ENCODE measurements at regions not wholly inside any gene's neighbourhood (a gene's known extent, or its start where the extent isn't known, plus 50 kb on each side); places are given as distances from the start of the nearest gene placed in this dataset.

DNA sequence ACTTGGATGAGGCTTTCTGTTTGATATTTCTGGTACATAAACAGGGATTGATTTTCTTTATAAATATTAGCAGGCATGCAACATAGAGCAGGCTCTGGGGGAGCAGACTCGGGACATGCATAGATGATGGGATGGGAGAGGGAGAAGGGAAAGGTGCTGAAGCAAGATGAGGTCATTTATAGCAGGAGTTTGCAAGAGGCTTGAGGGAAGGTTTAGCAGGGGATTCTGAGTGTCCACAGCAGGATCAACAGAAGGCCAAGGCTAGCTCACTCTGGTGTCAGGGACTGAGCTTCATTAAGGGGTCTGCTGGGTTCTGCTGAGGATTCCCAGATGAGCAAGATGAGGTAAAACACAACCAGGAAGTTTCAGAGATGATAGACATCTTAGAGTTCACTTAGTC lies 309.1 kb upstream of the CELF4 start:
- H3K36me3 Mint-ChIP-seq (ENCODE audit: insufficient read depth, unreplicated experiment): peaks cover 7% of the 10 kb centered on the region
- no peaks in the 10 kb centered on the region for H3K4me1 Mint-ChIP-seq (ENCODE audit: insufficient read depth, unreplicated experiment)
- BruUV-seq (replicated peaks): no TSS peak
- intact Hi-C loops (cut with micrococcal nuclease): no loop called here
- no peaks in the 10 kb centered on the region for H3K9me3 Mint-ChIP-seq (ENCODE audit: unreplicated experiment)
- DNase-seq (ENCODE audit: unreplicated experiment): no peak
- H3K27ac Mint-ChIP-seq (ENCODE audit: low read depth, unreplicated experiment): no peak overlapping the region
- H3K4me3 Mint-ChIP-seq (ENCODE audit: unreplicated experiment): no peak overlapping the region
- POLR2A ChIA-PET: no interaction called here
- TF ChIP-seq, protein P1, sequence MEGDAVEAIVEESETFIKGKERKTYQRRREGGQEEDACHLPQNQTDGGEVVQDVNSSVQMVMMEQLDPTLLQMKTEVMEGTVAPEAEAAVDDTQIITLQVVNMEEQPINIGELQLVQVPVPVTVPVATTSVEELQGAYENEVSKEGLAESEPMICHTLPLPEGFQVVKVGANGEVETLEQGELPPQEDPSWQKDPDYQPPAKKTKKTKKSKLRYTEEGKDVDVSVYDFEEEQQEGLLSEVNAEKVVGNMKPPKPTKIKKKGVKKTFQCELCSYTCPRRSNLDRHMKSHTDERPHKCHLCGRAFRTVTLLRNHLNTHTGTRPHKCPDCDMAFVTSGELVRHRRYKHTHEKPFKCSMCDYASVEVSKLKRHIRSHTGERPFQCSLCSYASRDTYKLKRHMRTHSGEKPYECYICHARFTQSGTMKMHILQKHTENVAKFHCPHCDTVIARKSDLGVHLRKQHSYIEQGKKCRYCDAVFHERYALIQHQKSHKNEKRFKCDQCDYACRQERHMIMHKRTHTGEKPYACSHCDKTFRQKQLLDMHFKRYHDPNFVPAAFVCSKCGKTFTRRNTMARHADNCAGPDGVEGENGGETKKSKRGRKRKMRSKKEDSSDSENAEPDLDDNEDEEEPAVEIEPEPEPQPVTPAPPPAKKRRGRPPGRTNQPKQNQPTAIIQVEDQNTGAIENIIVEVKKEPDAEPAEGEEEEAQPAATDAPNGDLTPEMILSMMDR (IDR thresholded peaks at IDR 0.05; ENCODE audit: unreplicated experiment): no peak
- CTCF ChIA-PET: no interaction called here
- no peaks in the 10 kb centered on the region for H3K27me3 Mint-ChIP-seq (ENCODE audit: insufficient read depth, unreplicated experiment)

DNA sequence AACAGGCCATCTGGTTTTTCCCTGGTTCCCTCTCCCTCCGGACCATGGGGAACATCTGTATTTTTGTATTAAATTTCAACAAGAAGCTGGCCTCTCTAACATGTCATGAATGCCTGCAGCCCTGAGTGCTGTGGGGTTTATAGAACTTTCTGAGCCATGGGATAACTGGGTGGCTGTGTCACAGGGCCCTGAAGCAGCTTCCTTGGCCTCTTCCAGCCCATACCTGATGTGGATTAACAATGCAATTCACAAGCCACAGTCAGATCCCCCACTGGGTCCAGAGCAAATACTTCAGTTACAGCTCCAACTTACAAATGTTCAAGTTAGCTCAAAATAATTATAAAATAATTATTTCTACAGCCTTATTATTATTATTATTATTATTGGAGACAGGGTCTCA lies 307.8 kb upstream of the CELF4 start:
- no peaks in the 10 kb centered on the region for H3K9me3 Mint-ChIP-seq (ENCODE audit: unreplicated experiment)
- intact Hi-C loops (cut with micrococcal nuclease): no loop called here
- H3K4me1 Mint-ChIP-seq (ENCODE audit: insufficient read depth, unreplicated experiment): no peaks in the 10 kb centered on the region
- TF ChIP-seq, protein P1 (IDR thresholded peaks at IDR 0.05; ENCODE audit: unreplicated experiment): no peak
- H3K4me3 Mint-ChIP-seq (ENCODE audit: unreplicated experiment): no peak overlapping the region
- H3K27me3 Mint-ChIP-seq (ENCODE audit: insufficient read depth, unreplicated experiment): no peaks in the 10 kb centered on the region
- DNase-seq (ENCODE audit: unreplicated experiment): no peak
- CTCF ChIA-PET: interaction anchor here (0.7 kb wide), 1 partner anchor 21 kb away, joined by 4 read pairs; no protein-coding TSS in a partner anchor
- no TSS peak for BruUV-seq (replicated peaks)
- H3K36me3 Mint-ChIP-seq (ENCODE audit: insufficient read depth, unreplicated experiment): peaks cover 7% of the 10 kb centered on the region
- POLR2A ChIA-PET: no interaction called here
- no peak overlapping the region for H3K27ac Mint-ChIP-seq (ENCODE audit: low read depth, unreplicated experiment)

DNA sequence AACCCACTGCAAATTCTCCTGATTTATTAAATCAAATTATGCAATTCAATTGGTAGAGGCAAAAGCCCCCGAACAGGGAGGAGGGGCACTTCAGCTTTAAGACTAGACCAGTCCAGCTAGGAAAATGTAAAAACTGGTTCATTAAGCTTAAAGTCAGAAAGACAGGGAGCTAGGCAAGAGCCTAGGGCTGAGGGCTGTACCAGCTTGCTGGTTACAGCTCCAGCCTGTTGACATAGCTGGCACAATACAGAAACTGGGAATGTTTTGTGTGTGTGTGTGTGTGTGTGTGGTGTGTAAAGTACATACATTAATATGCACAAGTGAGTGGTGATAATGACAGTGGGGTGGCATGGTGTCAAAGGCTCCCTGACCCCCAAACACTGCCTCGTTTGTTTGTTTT lies 307.0 kb upstream of the CELF4 start:
- intact Hi-C loops (cut with micrococcal nuclease): no loop called here
- no peak for DNase-seq (ENCODE audit: unreplicated experiment)
- H3K9me3 Mint-ChIP-seq (ENCODE audit: unreplicated experiment): no peaks in the 10 kb centered on the region
- ChIA-PET POLR2A (no interaction called here), CTCF (no interaction called here)
- no peak overlapping the region for H3K27ac Mint-ChIP-seq (ENCODE audit: low read depth, unreplicated experiment)
- H3K4me3 Mint-ChIP-seq (ENCODE audit: unreplicated experiment): no peak overlapping the region
- H3K4me1 Mint-ChIP-seq (ENCODE audit: insufficient read depth, unreplicated experiment): no peaks in the 10 kb centered on the region
- BruUV-seq (replicated peaks): no TSS peak
- TF ChIP-seq, protein P1 (IDR thresholded peaks at IDR 0.05; ENCODE audit: unreplicated experiment): no peak
- H3K36me3 Mint-ChIP-seq (ENCODE audit: insufficient read depth, unreplicated experiment): peaks cover 7% of the 10 kb centered on the region
- H3K27me3 Mint-ChIP-seq (ENCODE audit: insufficient read depth, unreplicated experiment): no peaks in the 10 kb centered on the region

DNA sequence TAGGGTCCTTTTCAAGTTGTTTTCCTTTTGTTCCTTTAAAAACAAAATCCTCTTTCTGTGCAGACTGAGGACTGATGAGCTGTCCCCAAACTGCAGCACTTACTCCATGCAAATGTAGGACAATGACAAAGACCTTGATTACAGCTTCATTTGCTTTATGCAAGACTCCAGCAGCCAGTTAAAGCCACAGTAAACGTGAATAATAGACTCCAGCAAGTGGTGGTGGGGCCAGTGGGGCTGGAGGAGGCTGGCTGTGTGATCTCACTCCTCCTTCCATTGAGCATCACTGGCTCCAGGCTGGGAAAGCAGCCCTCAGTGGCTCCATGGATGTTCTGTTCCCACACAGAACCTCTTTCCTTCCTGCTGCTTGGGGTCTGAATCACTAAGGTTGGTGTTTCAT lies 306.0 kb upstream of the CELF4 start:
- Mint-ChIP-seq H3K4me1 (ENCODE audit: insufficient read depth, unreplicated experiment) (no peaks in the 10 kb centered on the region), H3K27me3 (ENCODE audit: insufficient read depth, unreplicated experiment) (no peaks in the 10 kb centered on the region), H3K36me3 (ENCODE audit: insufficient read depth, unreplicated experiment) (peaks cover 7% of the 10 kb centered on the region), H3K4me3 (ENCODE audit: unreplicated experiment) (no peak overlapping the region), H3K27ac (ENCODE audit: low read depth, unreplicated experiment) (no peak overlapping the region), H3K9me3 (ENCODE audit: unreplicated experiment) (no peaks in the 10 kb centered on the region)
- ChIA-PET POLR2A (no interaction called here), CTCF (interaction anchor here (0.6 kb wide), 1 partner anchor 232 kb away, joined by 3 read pairs; no protein-coding TSS in a partner anchor)
- TF ChIP-seq, protein P1 (IDR thresholded peaks at IDR 0.05; ENCODE audit: unreplicated experiment): no peak
- intact Hi-C loops (cut with micrococcal nuclease): no loop called here
- BruUV-seq (replicated peaks): no TSS peak
- no peak for DNase-seq (ENCODE audit: unreplicated experiment)

Data from MCF 10A (cell line).